ENCODE measurements at regions not wholly inside any gene's neighbourhood (a gene's known extent, or its start where the extent isn't known, plus 50 kb on each side); places are given as distances from the start of the nearest gene placed in this dataset.

- Histone ChIP-seq H3K36me3 (ENCODE audit: control insufficient read depth in 3 of 3, insufficient read depth in 2 of 3, low read depth in 1 of 3, low read length in 3 of 3) (no peaks in the 10 kb centered on the region), H3K9me3 (ENCODE audit: control insufficient read depth in 2 of 2, insufficient read depth in 1 of 2, low read depth in 1 of 2, low read length in 1 of 2) (no peaks in the 10 kb centered on the region), H3K27me3 (ENCODE audit: control insufficient read depth in 3 of 3, insufficient read depth in 3 of 3, low read length in 3 of 3) (no peaks in the 10 kb centered on the region), H3K27ac (ENCODE audit: low read depth in 1 of 3, low read length in 2 of 3) (no peak overlapping the region), H3K4me1 (ENCODE audit: control insufficient read depth in 3 of 3, insufficient read depth in 2 of 3, low read depth in 1 of 3, low read length in 2 of 3) (no peaks in the 10 kb centered on the region), H3K4me3 (ENCODE audit: low read depth in 1 of 3, low read length in 3 of 3) (no peak overlapping the region)
- DNase-seq = no peak
- WGBS, 3 donors = 63 to 81% (median 77%) methylated on average over 6 of the region's 6 CpGs
- FAIRE-seq = no peak
These were observed 1136.4 kb downstream of the MRPL39 start for GRCh38 chr21:24470852-24471251.

GRCh38 chr21:24456358-24456757 is 1150.9 kb downstream of the MRPL39 start:
- Histone ChIP-seq H3K27me3 (ENCODE audit: control insufficient read depth in 3 of 3, insufficient read depth in 3 of 3, low read length in 3 of 3) (no peaks in the 10 kb centered on the region), H3K27ac (ENCODE audit: low read depth in 1 of 3, low read length in 2 of 3) (no peak overlapping the region), H3K9me3 (ENCODE audit: control insufficient read depth in 2 of 2, insufficient read depth in 1 of 2, low read depth in 1 of 2, low read length in 1 of 2) (peaks cover 0 to 1% of the 10 kb centered on the region in 2 donors), H3K36me3 (ENCODE audit: control insufficient read depth in 3 of 3, insufficient read depth in 2 of 3, low read depth in 1 of 3, low read length in 3 of 3) (no peaks in the 10 kb centered on the region), H3K4me3 (ENCODE audit: low read depth in 1 of 3, low read length in 3 of 3) (no peak overlapping the region), H3K4me1 (ENCODE audit: control insufficient read depth in 3 of 3, insufficient read depth in 2 of 3, low read depth in 1 of 3, low read length in 2 of 3) (no peaks in the 10 kb centered on the region)
- 82 to 85% (median 84%) methylated on average over 3 of the region's 3 CpGs for WGBS, 3 donors
- no peak for FAIRE-seq
- DNase-seq = no peak

GRCh38 chr21:24450119-24450518 is 1157.2 kb downstream of the MRPL39 start:
- Histone ChIP-seq H3K9me3 (ENCODE audit: control insufficient read depth in 2 of 2, insufficient read depth in 1 of 2, low read depth in 1 of 2, low read length in 1 of 2) (no peaks in the 10 kb centered on the region), H3K4me1 (ENCODE audit: control insufficient read depth in 3 of 3, insufficient read depth in 2 of 3, low read depth in 1 of 3, low read length in 2 of 3) (no peaks in the 10 kb centered on the region), H3K27me3 (ENCODE audit: control insufficient read depth in 3 of 3, insufficient read depth in 3 of 3, low read length in 3 of 3) (no peaks in the 10 kb centered on the region), H3K4me3 (ENCODE audit: low read depth in 1 of 3, low read length in 3 of 3) (no peak overlapping the region), H3K27ac (ENCODE audit: low read depth in 1 of 3, low read length in 2 of 3) (no peak overlapping the region), H3K36me3 (ENCODE audit: control insufficient read depth in 3 of 3, insufficient read depth in 2 of 3, low read depth in 1 of 3, low read length in 3 of 3) (no peaks in the 10 kb centered on the region)
- DNase-seq (no peak), FAIRE-seq (no peak)
- WGBS, 3 donors = 82 to 89% (median 84%) methylated on average over 3 of the region's 3 CpGs

GRCh38 chr21:24445517-24445916 is 1161.8 kb downstream of the MRPL39 start:
- whole genome bisulfite sequencing, 3 donors = 71 to 82% (median 79%) methylated on average over 1 of the region's 1 CpG
- DNase-seq (no peak), FAIRE-seq (peak; percentile 15)

GRCh38 chr21:24444736-24445135 is 1162.5 kb downstream of the MRPL39 start:
- no peak for FAIRE-seq
- H3K9me3 ChIP-seq (ENCODE audit: control insufficient read depth in 2 of 2, insufficient read depth in 1 of 2, low read depth in 1 of 2, low read length in 1 of 2) = peaks cover 0 to 2% of the 10 kb centered on the region in 2 donors
- H3K36me3 ChIP-seq (ENCODE audit: control insufficient read depth in 3 of 3, insufficient read depth in 2 of 3, low read depth in 1 of 3, low read length in 3 of 3) = no peaks in the 10 kb centered on the region

More at GRCh38 chr21:24445517-24445916, 1161.8 kb downstream of the MRPL39 start:
- H3K4me1 ChIP-seq (ENCODE audit: control insufficient read depth in 3 of 3, insufficient read depth in 2 of 3, low read depth in 1 of 3, low read length in 2 of 3) = no peaks in the 10 kb centered on the region
- H3K27me3 ChIP-seq (ENCODE audit: control insufficient read depth in 3 of 3, insufficient read depth in 3 of 3, low read length in 3 of 3) = no peaks in the 10 kb centered on the region
- H3K27ac ChIP-seq (ENCODE audit: low read depth in 1 of 3, low read length in 2 of 3) = no peak overlapping the region
- H3K36me3 ChIP-seq (ENCODE audit: control insufficient read depth in 3 of 3, insufficient read depth in 2 of 3, low read depth in 1 of 3, low read length in 3 of 3) = no peaks in the 10 kb centered on the region
- H3K4me3 ChIP-seq (ENCODE audit: low read depth in 1 of 3, low read length in 3 of 3) = no peak overlapping the region
- H3K9me3 ChIP-seq (ENCODE audit: control insufficient read depth in 2 of 2, insufficient read depth in 1 of 2, low read depth in 1 of 2, low read length in 1 of 2) = peaks cover 0 to 2% of the 10 kb centered on the region in 2 donors

GRCh38 chr21:24436236-24436635 is 1171.0 kb downstream of the MRPL39 start:
- FAIRE-seq = no peak
- peaks cover 0 to 2% of the 10 kb centered on the region in 2 donors for H3K9me3 ChIP-seq (ENCODE audit: control insufficient read depth in 2 of 2, insufficient read depth in 1 of 2, low read depth in 1 of 2, low read length in 1 of 2)
- 45 to 56% (median 47%) methylated on average over 1 of the region's 1 CpG for WGBS, 3 donors

More at GRCh38 chr21:24444736-24445135, 1162.5 kb downstream of the MRPL39 start:
- H3K4me3 ChIP-seq (ENCODE audit: low read depth in 1 of 3, low read length in 3 of 3) = no peak overlapping the region
- H3K4me1 ChIP-seq (ENCODE audit: control insufficient read depth in 3 of 3, insufficient read depth in 2 of 3, low read depth in 1 of 3, low read length in 2 of 3) = no peaks in the 10 kb centered on the region
- no peak for DNase-seq
- no peak overlapping the region for H3K27ac ChIP-seq (ENCODE audit: low read depth in 1 of 3, low read length in 2 of 3)
- H3K27me3 ChIP-seq (ENCODE audit: control insufficient read depth in 3 of 3, insufficient read depth in 3 of 3, low read length in 3 of 3) = no peaks in the 10 kb centered on the region

GRCh38 chr21:24428591-24429199 is 1178.6 kb downstream of the MRPL39 start:
- FAIRE-seq (no peak), DNase-seq (no peak)
- Histone ChIP-seq H3K27me3 (ENCODE audit: control insufficient read depth in 3 of 3, insufficient read depth in 3 of 3, low read length in 3 of 3) (no peaks in the 10 kb centered on the region), H3K4me1 (ENCODE audit: control insufficient read depth in 3 of 3, insufficient read depth in 2 of 3, low read depth in 1 of 3, low read length in 2 of 3) (no peaks in the 10 kb centered on the region), H3K4me3 (ENCODE audit: low read depth in 1 of 3, low read length in 3 of 3) (no peak overlapping the region), H3K36me3 (ENCODE audit: control insufficient read depth in 3 of 3, insufficient read depth in 2 of 3, low read depth in 1 of 3, low read length in 3 of 3) (no peaks in the 10 kb centered on the region), H3K9me3 (ENCODE audit: control insufficient read depth in 2 of 2, insufficient read depth in 1 of 2, low read depth in 1 of 2, low read length in 1 of 2) (no peaks in the 10 kb centered on the region), H3K27ac (ENCODE audit: low read depth in 1 of 3, low read length in 2 of 3) (no peak overlapping the region)
- WGBS, 3 donors = 70 to 82% (median 74%) methylated on average over 8 of the region's 8 CpGs

More at GRCh38 chr21:24436236-24436635, 1171.0 kb downstream of the MRPL39 start:
- H3K4me1 ChIP-seq (ENCODE audit: control insufficient read depth in 3 of 3, insufficient read depth in 2 of 3, low read depth in 1 of 3, low read length in 2 of 3) = no peaks in the 10 kb centered on the region
- H3K4me3 ChIP-seq (ENCODE audit: low read depth in 1 of 3, low read length in 3 of 3) = no peak overlapping the region
- DNase-seq = no peak
- no peaks in the 10 kb centered on the region for H3K36me3 ChIP-seq (ENCODE audit: control insufficient read depth in 3 of 3, insufficient read depth in 2 of 3, low read depth in 1 of 3, low read length in 3 of 3)
- no peaks in the 10 kb centered on the region for H3K27me3 ChIP-seq (ENCODE audit: control insufficient read depth in 3 of 3, insufficient read depth in 3 of 3, low read length in 3 of 3)
- H3K27ac ChIP-seq (ENCODE audit: low read depth in 1 of 3, low read length in 2 of 3) = no peak overlapping the region

- H3K36me3 ChIP-seq (ENCODE audit: control insufficient read depth in 3 of 3, insufficient read depth in 2 of 3, low read depth in 1 of 3, low read length in 3 of 3) = no peaks in the 10 kb centered on the region
- no peaks in the 10 kb centered on the region for H3K4me1 ChIP-seq (ENCODE audit: control insufficient read depth in 3 of 3, insufficient read depth in 2 of 3, low read depth in 1 of 3, low read length in 2 of 3)
- FAIRE-seq = no peak
- no peak for DNase-seq
- no peaks in the 10 kb centered on the region for H3K27me3 ChIP-seq (ENCODE audit: control insufficient read depth in 3 of 3, insufficient read depth in 3 of 3, low read length in 3 of 3)
- no peak overlapping the region for H3K4me3 ChIP-seq (ENCODE audit: low read depth in 1 of 3, low read length in 3 of 3)
- no peak overlapping the region for H3K27ac ChIP-seq (ENCODE audit: low read depth in 1 of 3, low read length in 2 of 3)
- H3K9me3 ChIP-seq (ENCODE audit: control insufficient read depth in 2 of 2, insufficient read depth in 1 of 2, low read depth in 1 of 2, low read length in 1 of 2) = peaks cover 0 to 2% of the 10 kb centered on the region in 2 donors
- WGBS, 3 donors = 61 to 66% (median 64%) methylated on average over 4 of the region's 4 CpGs
These were observed 1182.5 kb downstream of the MRPL39 start for GRCh38 chr21:24424776-24425175.

GRCh38 chr21:24423546-24423945 is 1183.7 kb downstream of the MRPL39 start:
- Histone ChIP-seq H3K27me3 (ENCODE audit: control insufficient read depth in 3 of 3, insufficient read depth in 3 of 3, low read length in 3 of 3) (no peaks in the 10 kb centered on the region), H3K4me3 (ENCODE audit: low read depth in 1 of 3, low read length in 3 of 3) (no peak overlapping the region), H3K27ac (ENCODE audit: low read depth in 1 of 3, low read length in 2 of 3) (no peak overlapping the region), H3K36me3 (ENCODE audit: control insufficient read depth in 3 of 3, insufficient read depth in 2 of 3, low read depth in 1 of 3, low read length in 3 of 3) (no peaks in the 10 kb centered on the region), H3K9me3 (ENCODE audit: control insufficient read depth in 2 of 2, insufficient read depth in 1 of 2, low read depth in 1 of 2, low read length in 1 of 2) (peaks cover 0 to 10% of the 10 kb centered on the region in 2 donors), H3K4me1 (ENCODE audit: control insufficient read depth in 3 of 3, insufficient read depth in 2 of 3, low read depth in 1 of 3, low read length in 2 of 3) (no peaks in the 10 kb centered on the region)
- DNase-seq (no peak), FAIRE-seq (no peak)
